ENCODE measurements at regions not wholly inside any gene's neighbourhood (a gene's known extent, or its start where the extent isn't known, plus 50 kb on each side); places are given as distances from the start of the nearest gene placed in this dataset.

DNA sequence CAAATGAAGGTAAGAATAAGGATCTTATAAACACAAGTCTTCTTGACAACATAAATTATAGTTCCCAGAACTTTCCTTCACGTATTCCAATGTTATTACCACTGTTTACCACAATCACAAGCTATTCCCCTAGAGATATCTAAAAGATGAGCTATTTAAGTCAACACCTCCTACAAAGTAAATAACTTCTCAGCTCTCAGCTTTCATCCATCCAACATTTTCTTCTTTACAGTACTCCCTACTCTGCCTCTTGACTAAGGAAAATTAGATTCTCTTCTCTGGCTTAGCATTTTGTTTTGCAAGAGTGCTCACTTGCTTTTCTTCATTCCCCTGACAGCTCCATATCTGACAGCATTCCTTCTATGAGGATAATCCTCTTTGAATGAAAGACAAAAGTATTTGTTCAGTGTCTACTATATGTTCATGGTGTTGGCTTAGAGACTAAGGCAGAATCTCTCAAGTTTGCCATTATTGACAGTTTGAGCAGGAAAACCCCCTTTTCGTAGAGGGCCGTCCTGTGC, 93.0 kb upstream of the IL6 start:
- ChIA-PET POLR2A (ENCODE audit: partially characterized antibody) (no interaction called here), CTCF (ENCODE audit: partially characterized antibody) (no interaction called here)
- H3K9me3 Mint-ChIP-seq: no peaks in the 10 kb centered on the region
- H3K4me3 Mint-ChIP-seq: no peak overlapping the region
- H3K27me3 Mint-ChIP-seq: peaks cover 4 to 7% of the 10 kb centered on the region in 2 donors
- no peaks in the 10 kb centered on the region for H3K4me1 Mint-ChIP-seq
- H3K27ac Mint-ChIP-seq: peak overlapping the region in 1 of 7 donors; percentile 16
- Histone ChIP-seq H3K27ac (ENCODE audit: low read depth, low read length) (no peak overlapping the region), H3K36me3 (ENCODE audit: insufficient read depth, low read length) (no peaks in the 10 kb centered on the region), H3K4me1 (ENCODE audit: insufficient read depth, low read length) (no peaks in the 10 kb centered on the region), H3K4me3 (ENCODE audit: low read length in 2 of 2) (no peak overlapping the region), H3K27me3 (ENCODE audit: insufficient read depth, low read length) (no peaks in the 10 kb centered on the region), H3K9me3 (ENCODE audit: control insufficient read depth in 1 of 2, low read length in 2 of 2) (no peaks in the 10 kb centered on the region)
- H3K36me3 Mint-ChIP-seq: no peaks in the 10 kb centered on the region
- intact Hi-C loops (cut with micrococcal nuclease): no loop called here
- DNase-seq: no peak

DNA sequence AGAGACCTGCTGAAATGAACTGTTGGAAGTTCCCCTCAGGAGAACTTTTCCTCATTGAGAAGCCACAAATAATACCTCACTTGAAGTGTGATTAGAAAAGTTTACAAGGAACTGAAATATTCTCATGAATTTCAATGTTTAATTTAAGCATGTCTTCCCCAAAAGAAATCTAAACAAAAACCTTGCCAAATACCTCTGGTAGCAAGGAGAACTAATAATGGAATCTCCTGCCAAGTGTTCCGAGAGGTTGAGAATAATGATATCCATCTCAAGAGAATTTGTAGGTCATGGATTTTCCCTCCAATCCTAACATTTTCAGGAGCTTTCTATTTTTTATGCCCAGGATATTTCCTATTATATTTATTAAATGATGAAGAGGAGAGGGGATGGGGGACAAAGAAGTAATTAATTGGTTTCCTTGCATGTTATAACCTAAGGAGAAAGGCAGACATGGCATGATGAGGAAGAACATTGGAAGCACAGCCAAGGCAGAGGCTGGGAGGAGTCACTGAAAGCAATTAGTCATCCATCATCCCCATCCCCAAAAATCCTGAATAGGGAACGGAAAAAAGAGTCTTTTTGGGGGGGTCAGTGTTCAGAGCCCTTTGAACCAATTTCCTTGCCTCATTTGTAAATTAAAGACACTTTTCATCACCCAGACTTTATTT, 93.6 kb upstream of the IL6 start:
- no peak overlapping the region for H3K4me3 ChIP-seq (ENCODE audit: low read length in 2 of 2)
- no peak overlapping the region for H3K27ac ChIP-seq (ENCODE audit: low read depth, low read length)
- no peaks in the 10 kb centered on the region for H3K4me1 ChIP-seq (ENCODE audit: insufficient read depth, low read length)
- no peaks in the 10 kb centered on the region for H3K36me3 ChIP-seq (ENCODE audit: insufficient read depth, low read length)
- Mint-ChIP-seq H3K27me3 (peaks cover 4 to 7% of the 10 kb centered on the region in 2 donors), H3K36me3 (no peaks in the 10 kb centered on the region), H3K4me1 (no peaks in the 10 kb centered on the region), H3K4me3 (no peak overlapping the region), H3K9me3 (no peaks in the 10 kb centered on the region), H3K27ac (no peak overlapping the region)
- H3K9me3 ChIP-seq (ENCODE audit: control insufficient read depth in 1 of 2, low read length in 2 of 2): no peaks in the 10 kb centered on the region
- ChIA-PET POLR2A (ENCODE audit: partially characterized antibody) (no interaction called here), CTCF (ENCODE audit: partially characterized antibody) (no interaction called here)
- DNase-seq: no peak
- no peaks in the 10 kb centered on the region for H3K27me3 ChIP-seq (ENCODE audit: insufficient read depth, low read length)
- intact Hi-C loops (cut with micrococcal nuclease): no loop called here

DNA sequence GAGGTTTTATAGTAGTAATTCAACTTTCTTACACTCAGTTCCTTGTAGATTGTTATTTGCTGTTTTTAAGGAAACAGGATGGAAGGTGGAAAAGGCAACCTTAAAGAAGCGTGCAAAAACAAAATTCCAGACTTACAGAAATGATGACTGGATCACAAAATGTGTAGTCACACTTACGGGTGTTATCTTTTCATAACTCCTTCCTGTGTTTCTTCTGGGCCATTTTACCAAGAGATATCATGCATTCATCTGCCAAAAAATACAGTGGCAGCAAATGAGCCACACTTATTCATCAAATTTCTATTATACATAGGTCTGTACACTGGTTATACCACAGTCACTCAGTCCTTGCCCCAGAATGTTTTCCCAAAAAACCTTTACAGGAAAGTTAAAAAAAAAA, 94.3 kb upstream of the IL6 start:
- Mint-ChIP-seq H3K9me3 (no peaks in the 10 kb centered on the region), H3K27me3 (peaks cover 4 to 7% of the 10 kb centered on the region in 2 donors)

DNA sequence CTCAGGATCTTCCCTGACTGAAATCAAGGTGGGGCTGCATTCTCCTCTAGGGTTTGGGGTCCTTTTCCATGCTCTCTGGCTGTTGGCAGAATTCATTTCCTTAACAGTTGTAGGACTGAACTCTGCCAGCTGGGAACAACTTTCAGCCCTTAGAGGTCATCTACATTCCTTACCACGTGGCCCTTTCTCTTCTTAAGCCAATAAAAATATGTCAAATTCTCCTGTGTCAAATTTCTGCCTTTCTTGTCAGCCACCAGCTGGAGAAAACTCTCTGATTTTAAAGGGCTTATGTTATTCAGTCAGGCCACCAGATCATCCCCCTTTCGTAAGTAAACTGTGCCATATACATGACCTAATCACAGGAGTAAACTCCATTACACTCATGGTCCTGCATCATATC, 95.3 kb upstream of the IL6 start:
- intact Hi-C loops (cut with micrococcal nuclease): no loop called here
- H3K27me3 Mint-ChIP-seq: peaks cover 4 to 7% of the 10 kb centered on the region in 2 donors
- ChIA-PET CTCF (ENCODE audit: partially characterized antibody) (no interaction called here), POLR2A (ENCODE audit: partially characterized antibody) (no interaction called here)
- no peaks in the 10 kb centered on the region for H3K4me1 Mint-ChIP-seq
- no peak overlapping the region for H3K4me3 ChIP-seq (ENCODE audit: low read length in 2 of 2)
- no peak for DNase-seq
- no peaks in the 10 kb centered on the region for H3K36me3 Mint-ChIP-seq
- H3K4me1 ChIP-seq (ENCODE audit: insufficient read depth, low read length): no peaks in the 10 kb centered on the region
- no peak overlapping the region for H3K27ac Mint-ChIP-seq
- H3K9me3 ChIP-seq (ENCODE audit: control insufficient read depth in 1 of 2, low read length in 2 of 2): no peaks in the 10 kb centered on the region
- H3K36me3 ChIP-seq (ENCODE audit: insufficient read depth, low read length): no peaks in the 10 kb centered on the region
- H3K27ac ChIP-seq (ENCODE audit: low read depth, low read length): no peak overlapping the region
- H3K27me3 ChIP-seq (ENCODE audit: insufficient read depth, low read length): no peaks in the 10 kb centered on the region
- H3K9me3 Mint-ChIP-seq: no peaks in the 10 kb centered on the region
- H3K4me3 Mint-ChIP-seq: no peak overlapping the region

More for the DNA sequence above, 94.3 kb upstream of the IL6 start:
- H3K36me3 ChIP-seq (ENCODE audit: insufficient read depth, low read length): no peaks in the 10 kb centered on the region
- H3K36me3 Mint-ChIP-seq: no peaks in the 10 kb centered on the region
- DNase-seq: no peak
- no peaks in the 10 kb centered on the region for H3K4me1 ChIP-seq (ENCODE audit: insufficient read depth, low read length)
- CTCF ChIA-PET (ENCODE audit: partially characterized antibody): no interaction called here
- POLR2A ChIA-PET (ENCODE audit: partially characterized antibody): no interaction called here
- no peaks in the 10 kb centered on the region for H3K27me3 ChIP-seq (ENCODE audit: insufficient read depth, low read length)
- intact Hi-C loops (cut with micrococcal nuclease): no loop called here
- H3K4me3 ChIP-seq (ENCODE audit: low read length in 2 of 2): no peak overlapping the region
- H3K27ac Mint-ChIP-seq: no peak overlapping the region
- no peak overlapping the region for H3K27ac ChIP-seq (ENCODE audit: low read depth, low read length)
- no peak overlapping the region for H3K4me3 Mint-ChIP-seq
- no peaks in the 10 kb centered on the region for H3K4me1 Mint-ChIP-seq
- H3K9me3 ChIP-seq (ENCODE audit: control insufficient read depth in 1 of 2, low read length in 2 of 2): no peaks in the 10 kb centered on the region

DNA sequence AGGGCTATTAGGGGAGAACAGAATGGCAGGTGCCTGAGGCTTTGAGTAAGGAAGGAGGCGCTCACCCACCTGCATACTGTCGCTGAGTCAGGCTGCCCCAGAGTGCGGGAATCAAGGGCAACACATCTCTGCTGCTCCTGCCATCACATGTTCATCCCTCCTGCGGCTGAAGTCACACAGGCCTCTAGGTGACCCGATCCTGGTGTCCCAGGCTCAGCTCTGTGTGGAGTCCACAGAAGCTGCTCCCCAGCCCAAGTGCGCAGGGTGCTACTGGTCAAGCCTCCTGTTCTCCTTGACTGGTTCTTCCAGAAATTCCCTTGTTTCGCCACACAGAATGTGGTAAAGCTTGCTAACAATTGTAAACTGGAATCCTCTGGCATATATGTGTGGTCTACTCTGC, 96.9 kb upstream of the IL6 start:
- no peak overlapping the region for H3K27ac ChIP-seq (ENCODE audit: low read depth, low read length)
- DNase-seq: no peak
- H3K4me3 ChIP-seq (ENCODE audit: low read length in 2 of 2): no peak overlapping the region
- Mint-ChIP-seq H3K27ac (no peak overlapping the region), H3K4me3 (no peak overlapping the region), H3K36me3 (no peaks in the 10 kb centered on the region), H3K9me3 (no peaks in the 10 kb centered on the region), H3K4me1 (no peaks in the 10 kb centered on the region), H3K27me3 (peaks cover 5 to 7% of the 10 kb centered on the region in 2 donors)
- intact Hi-C loops (cut with micrococcal nuclease): no loop called here
- no peaks in the 10 kb centered on the region for H3K36me3 ChIP-seq (ENCODE audit: insufficient read depth, low read length)
- ChIA-PET CTCF (ENCODE audit: partially characterized antibody) (no interaction called here), POLR2A (ENCODE audit: partially characterized antibody) (no interaction called here)
- H3K4me1 ChIP-seq (ENCODE audit: insufficient read depth, low read length): no peaks in the 10 kb centered on the region
- H3K9me3 ChIP-seq (ENCODE audit: control insufficient read depth in 1 of 2, low read length in 2 of 2): no peaks in the 10 kb centered on the region
- no peaks in the 10 kb centered on the region for H3K27me3 ChIP-seq (ENCODE audit: insufficient read depth, low read length)

DNA sequence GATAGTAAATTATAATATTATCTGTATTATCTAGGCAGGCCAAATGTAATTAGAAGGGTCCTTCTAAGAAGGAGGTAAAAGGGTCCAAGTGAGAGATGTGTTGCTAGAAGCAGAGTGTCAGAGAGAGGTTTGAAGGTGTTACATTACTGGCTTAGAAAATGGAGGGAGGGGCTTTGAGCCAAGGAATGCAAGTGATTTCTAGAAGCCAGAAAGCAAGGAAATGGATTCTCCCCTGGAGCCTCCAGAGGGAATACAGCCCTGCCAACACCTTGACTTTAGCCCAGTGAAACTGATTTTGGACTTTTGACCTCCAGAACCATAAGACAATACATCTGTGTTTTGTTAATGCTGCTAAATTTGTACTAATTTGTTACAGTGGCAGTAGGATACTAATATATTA, 97.9 kb upstream of the IL6 start:
- Histone ChIP-seq H3K4me1 (ENCODE audit: insufficient read depth, low read length) (no peaks in the 10 kb centered on the region), H3K9me3 (ENCODE audit: control insufficient read depth in 1 of 2, low read length in 2 of 2) (no peaks in the 10 kb centered on the region), H3K4me3 (ENCODE audit: low read length in 2 of 2) (no peak overlapping the region), H3K27me3 (ENCODE audit: insufficient read depth, low read length) (no peaks in the 10 kb centered on the region), H3K36me3 (ENCODE audit: insufficient read depth, low read length) (no peaks in the 10 kb centered on the region), H3K27ac (ENCODE audit: low read depth, low read length) (no peak overlapping the region)
- no peaks in the 10 kb centered on the region for H3K4me1 Mint-ChIP-seq
- intact Hi-C loops (cut with micrococcal nuclease): no loop called here
- POLR2A ChIA-PET (ENCODE audit: partially characterized antibody): no interaction called here
- no peak overlapping the region for H3K27ac Mint-ChIP-seq
- CTCF ChIA-PET (ENCODE audit: partially characterized antibody): no interaction called here
- H3K36me3 Mint-ChIP-seq: no peaks in the 10 kb centered on the region
- peaks cover 4 to 8% of the 10 kb centered on the region in 2 donors for H3K27me3 Mint-ChIP-seq
- DNase-seq: no peak
- H3K4me3 Mint-ChIP-seq: no peak overlapping the region
- H3K9me3 Mint-ChIP-seq: peaks cover 0 to 1% (median 0%) of the 10 kb centered on the region in 8 donors

DNA sequence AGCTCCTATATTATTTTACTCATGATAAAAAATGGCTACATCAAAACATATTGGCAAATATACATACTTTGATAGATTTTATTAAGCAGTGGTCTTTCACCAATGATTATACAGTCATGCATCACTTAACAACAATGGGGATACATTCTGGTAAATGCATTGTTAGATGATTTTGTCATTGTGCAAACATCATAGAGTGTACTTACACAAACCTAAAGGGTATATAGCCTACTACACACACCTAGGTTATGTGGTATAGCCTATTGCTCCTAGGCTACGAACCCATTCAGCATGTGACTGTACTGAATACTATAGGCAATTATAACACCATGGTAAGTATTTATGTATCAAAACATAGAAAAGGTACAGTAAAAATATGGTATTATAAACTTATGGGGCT, 98.9 kb upstream of the IL6 start:
- Mint-ChIP-seq H3K27me3 (peaks cover 1 to 5% of the 10 kb centered on the region in 2 donors), H3K4me3 (no peak overlapping the region), H3K36me3 (no peaks in the 10 kb centered on the region), H3K27ac (no peak overlapping the region), H3K4me1 (no peaks in the 10 kb centered on the region), H3K9me3 (peaks cover 0 to 2% (median 0%) of the 10 kb centered on the region in 8 donors)
- intact Hi-C loops (cut with micrococcal nuclease): no loop called here
- Histone ChIP-seq H3K27ac (ENCODE audit: low read depth, low read length) (no peak overlapping the region), H3K9me3 (ENCODE audit: control insufficient read depth in 1 of 2, low read length in 2 of 2) (no peaks in the 10 kb centered on the region), H3K27me3 (ENCODE audit: insufficient read depth, low read length) (no peaks in the 10 kb centered on the region), H3K4me3 (ENCODE audit: low read length in 2 of 2) (no peak overlapping the region), H3K4me1 (ENCODE audit: insufficient read depth, low read length) (no peaks in the 10 kb centered on the region), H3K36me3 (ENCODE audit: insufficient read depth, low read length) (no peaks in the 10 kb centered on the region)
- DNase-seq: no peak
- CTCF ChIA-PET (ENCODE audit: partially characterized antibody): no interaction called here
- POLR2A ChIA-PET (ENCODE audit: partially characterized antibody): no interaction called here

DNA sequence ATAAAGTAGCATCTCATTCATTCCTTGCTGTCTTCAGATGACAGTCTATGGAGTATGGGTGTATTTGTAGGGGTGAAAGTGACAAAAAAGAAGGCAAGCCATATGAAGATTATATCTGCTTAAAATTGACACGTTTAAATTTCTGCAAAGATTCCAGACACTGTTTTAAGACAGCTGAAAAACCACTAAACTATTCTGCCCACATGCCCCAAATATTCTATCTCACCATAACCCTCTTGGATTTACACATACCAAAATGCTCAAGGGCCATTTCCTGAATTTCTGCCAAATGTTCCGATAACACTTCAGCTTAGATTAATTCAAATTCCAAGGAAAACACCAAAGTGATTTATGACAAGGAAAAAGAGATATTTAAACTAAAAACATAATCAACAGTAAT, 99.9 kb upstream of the IL6 start:
- Mint-ChIP-seq H3K27ac (no peak overlapping the region), H3K4me3 (no peak overlapping the region), H3K4me1 (no peaks in the 10 kb centered on the region), H3K27me3 (peaks cover 1 to 5% of the 10 kb centered on the region in 2 donors), H3K36me3 (no peaks in the 10 kb centered on the region), H3K9me3 (peaks cover 0 to 2% (median 0%) of the 10 kb centered on the region in 8 donors)
- no peak overlapping the region for H3K27ac ChIP-seq (ENCODE audit: low read depth, low read length)
- ChIA-PET CTCF (ENCODE audit: partially characterized antibody) (no interaction called here), POLR2A (ENCODE audit: partially characterized antibody) (no interaction called here)
- intact Hi-C loops (cut with micrococcal nuclease): no loop called here
- H3K27me3 ChIP-seq (ENCODE audit: insufficient read depth, low read length): no peaks in the 10 kb centered on the region
- H3K4me1 ChIP-seq (ENCODE audit: insufficient read depth, low read length): no peaks in the 10 kb centered on the region
- DNase-seq: no peak
- no peak overlapping the region for H3K4me3 ChIP-seq (ENCODE audit: low read length in 2 of 2)
- no peaks in the 10 kb centered on the region for H3K36me3 ChIP-seq (ENCODE audit: insufficient read depth, low read length)
- H3K9me3 ChIP-seq (ENCODE audit: control insufficient read depth in 1 of 2, low read length in 2 of 2): no peaks in the 10 kb centered on the region
